ENCODE measurements at regions not wholly inside any gene's neighbourhood (a gene's known extent, or its start where the extent isn't known, plus 50 kb on each side); places are given as distances from the start of the nearest gene placed in this dataset.
"Not testable (repeated sequence)": the region's sequence is repeated elsewhere in the genome, so short reads cannot be mapped to it uniquely, and the experiment has no call there.

DNA sequence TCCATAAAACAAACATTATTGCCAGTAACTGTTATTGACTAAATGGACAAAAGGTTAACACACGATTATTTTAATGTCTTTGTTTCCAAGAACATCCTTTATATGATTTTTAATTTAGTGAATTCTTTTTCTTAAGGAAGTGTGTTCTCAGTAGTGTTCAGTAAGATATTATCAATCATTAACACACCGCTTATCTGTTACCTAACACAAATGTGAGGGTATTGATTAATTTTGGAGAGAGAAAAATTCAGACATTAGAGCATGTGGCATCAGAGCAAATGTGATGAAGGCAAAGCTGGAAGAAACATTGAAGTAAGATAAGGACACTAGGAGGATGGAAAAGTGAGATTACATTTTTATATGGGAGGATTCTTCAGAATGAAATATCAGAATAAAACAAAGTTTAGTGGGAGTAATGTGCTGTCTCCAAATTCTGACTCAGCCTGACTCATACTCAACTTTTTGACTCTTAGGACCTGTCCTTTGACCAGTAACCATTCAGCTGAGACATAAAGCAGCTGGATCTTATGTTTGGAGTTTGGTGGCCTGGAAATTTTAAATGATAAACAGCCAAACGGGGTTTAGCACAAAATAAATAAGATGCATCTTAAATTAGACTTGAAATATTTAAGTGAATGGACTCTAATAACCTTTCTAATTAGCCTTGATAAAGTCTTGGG, 348.6 kb downstream of the CD109 start:
- H3K4me3 ChIP-seq (ENCODE audit: insufficient read length, low read depth): no peak overlapping the region
- TF ChIP-seq SUZ12 (IDR thresholded peaks at IDR 0.05; ENCODE audit: extremely low read depth, insufficient read depth, insufficient read length) (no peak), ZNF274 (IDR thresholded peaks at IDR 0.05; ENCODE audit: low read depth, low read length) (no peak), YY1 (IDR thresholded peaks at IDR 0.05; ENCODE audit: insufficient read depth, insufficient read length) (no peak)
- H3K9ac ChIP-seq (ENCODE audit: insufficient read length, low read depth): no peak overlapping the region
- H3K4me1 ChIP-seq (ENCODE audit: insufficient read depth, insufficient read length): no peaks in the 10 kb centered on the region
- H3K27me3 ChIP-seq (ENCODE audit: insufficient read depth, insufficient read length): no peaks in the 10 kb centered on the region
- H3K9me3 ChIP-seq (ENCODE audit: insufficient read depth, low read length): no peaks in the 10 kb centered on the region
- H3K36me3 ChIP-seq (ENCODE audit: insufficient read depth, insufficient read length, low read length): no peaks in the 10 kb centered on the region
- no peak for DNase-seq (ENCODE audit: low read depth, low spot score)

DNA sequence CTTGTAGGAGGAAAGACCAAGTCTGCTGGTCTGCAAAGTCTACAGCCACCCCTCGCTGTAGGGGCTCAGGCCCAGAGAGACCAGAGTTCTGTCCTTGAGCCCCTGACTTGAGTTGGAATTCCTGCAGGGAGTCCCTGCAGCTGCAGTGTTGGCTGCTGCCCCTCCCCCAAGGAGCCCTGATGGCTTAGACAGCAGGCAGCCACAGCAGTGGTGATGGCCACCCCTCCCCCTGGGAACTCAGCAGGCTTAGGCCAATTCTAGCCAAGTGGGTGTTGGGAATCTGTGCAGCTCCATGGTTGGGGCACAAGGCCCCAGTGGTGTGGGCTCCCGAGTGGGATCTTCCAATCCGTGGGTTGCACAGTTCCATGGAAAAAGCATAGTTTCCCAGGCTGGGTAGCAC, 345.4 kb downstream of the CD109 start:
- Histone ChIP-seq H3K4me3 (ENCODE audit: insufficient read length, low read depth) (no peak overlapping the region), H3K9ac (ENCODE audit: insufficient read length, low read depth) (no peak overlapping the region), H3K9me3 (ENCODE audit: insufficient read depth, low read length) (0 out of 2 replicates have a peak, but pooled peaks cover under 1% of the 10 kb centered on the region), H3K27me3 (ENCODE audit: insufficient read depth, insufficient read length) (no peaks in the 10 kb centered on the region), H3K36me3 (ENCODE audit: insufficient read depth, insufficient read length, low read length) (no peaks in the 10 kb centered on the region), H3K4me1 (ENCODE audit: insufficient read depth, insufficient read length) (no peaks in the 10 kb centered on the region)
- no peak for TF ChIP-seq ZNF274 (IDR thresholded peaks at IDR 0.05; ENCODE audit: low read depth, low read length)
- TF ChIP-seq YY1 (IDR thresholded peaks at IDR 0.05; ENCODE audit: insufficient read depth, insufficient read length): no peak
- no peak for TF ChIP-seq SUZ12 (IDR thresholded peaks at IDR 0.05; ENCODE audit: extremely low read depth, insufficient read depth, insufficient read length)
- no peak for DNase-seq (ENCODE audit: low read depth, low spot score)

DNA sequence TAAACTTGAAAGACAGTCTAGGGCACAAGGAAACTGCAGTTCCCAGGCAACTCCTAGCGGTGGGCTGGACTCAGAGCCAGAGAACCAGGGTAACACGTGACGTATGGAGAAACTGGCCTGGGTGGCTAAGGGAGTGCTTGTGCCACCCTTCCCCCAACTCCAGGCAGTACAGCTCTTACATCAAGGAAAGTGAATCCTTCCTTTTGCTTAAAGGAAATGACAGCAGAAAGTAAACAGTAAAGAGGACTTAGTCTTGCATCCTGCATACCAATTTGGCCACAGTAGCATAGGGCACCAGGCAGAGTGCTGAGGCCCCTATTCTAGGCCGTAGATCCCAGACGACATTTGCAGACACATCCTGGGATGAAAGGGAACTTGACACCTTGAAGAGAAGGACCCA, 322.8 kb downstream of the CD109 start:
- Histone ChIP-seq H3K4me3 (ENCODE audit: insufficient read length, low read depth) (no peak overlapping the region), H3K4me1 (ENCODE audit: insufficient read depth, insufficient read length) (no peaks in the 10 kb centered on the region), H3K36me3 (ENCODE audit: insufficient read depth, insufficient read length, low read length) (no peaks in the 10 kb centered on the region), H3K9ac (ENCODE audit: insufficient read length, low read depth) (no peak overlapping the region), H3K27me3 (ENCODE audit: insufficient read depth, insufficient read length) (no peaks in the 10 kb centered on the region), H3K9me3 (ENCODE audit: insufficient read depth, low read length) (no peaks in the 10 kb centered on the region)
- DNase-seq (ENCODE audit: low read depth, low spot score): no peak
- no peak for TF ChIP-seq ZNF274 (IDR thresholded peaks at IDR 0.05; ENCODE audit: low read depth, low read length)
- TF ChIP-seq SUZ12 (IDR thresholded peaks at IDR 0.05; ENCODE audit: extremely low read depth, insufficient read depth, insufficient read length): no peak
- TF ChIP-seq YY1 (IDR thresholded peaks at IDR 0.05; ENCODE audit: insufficient read depth, insufficient read length): no peak

DNA sequence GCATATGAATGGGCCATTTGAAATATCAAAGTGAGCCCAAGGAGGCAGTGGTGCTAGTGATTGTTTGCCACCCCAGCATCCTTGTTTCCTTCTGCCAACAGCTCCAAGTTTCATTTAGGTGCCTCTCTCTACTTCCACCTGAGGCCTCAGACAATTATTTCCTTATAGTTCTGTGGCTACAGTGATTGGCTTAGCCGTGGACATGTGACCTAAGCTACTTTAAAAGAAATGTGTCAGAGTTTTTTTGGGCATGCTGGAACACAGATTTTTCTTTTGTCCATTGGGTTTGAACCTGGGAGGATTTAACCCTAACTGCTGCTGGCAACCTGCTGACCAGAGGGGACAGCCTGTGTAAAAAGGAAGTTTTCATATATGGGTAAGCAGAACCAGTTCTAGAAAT, 319.4 kb downstream of the CD109 start:
- TF ChIP-seq YY1 (IDR thresholded peaks at IDR 0.05; ENCODE audit: insufficient read depth, insufficient read length) (no peak), SUZ12 (IDR thresholded peaks at IDR 0.05; ENCODE audit: extremely low read depth, insufficient read depth, insufficient read length) (no peak), ZNF274 (IDR thresholded peaks at IDR 0.05; ENCODE audit: low read depth, low read length) (no peak)
- H3K36me3 ChIP-seq (ENCODE audit: insufficient read depth, insufficient read length, low read length): no peaks in the 10 kb centered on the region
- no peak overlapping the region for H3K4me3 ChIP-seq (ENCODE audit: insufficient read length, low read depth)

DNA sequence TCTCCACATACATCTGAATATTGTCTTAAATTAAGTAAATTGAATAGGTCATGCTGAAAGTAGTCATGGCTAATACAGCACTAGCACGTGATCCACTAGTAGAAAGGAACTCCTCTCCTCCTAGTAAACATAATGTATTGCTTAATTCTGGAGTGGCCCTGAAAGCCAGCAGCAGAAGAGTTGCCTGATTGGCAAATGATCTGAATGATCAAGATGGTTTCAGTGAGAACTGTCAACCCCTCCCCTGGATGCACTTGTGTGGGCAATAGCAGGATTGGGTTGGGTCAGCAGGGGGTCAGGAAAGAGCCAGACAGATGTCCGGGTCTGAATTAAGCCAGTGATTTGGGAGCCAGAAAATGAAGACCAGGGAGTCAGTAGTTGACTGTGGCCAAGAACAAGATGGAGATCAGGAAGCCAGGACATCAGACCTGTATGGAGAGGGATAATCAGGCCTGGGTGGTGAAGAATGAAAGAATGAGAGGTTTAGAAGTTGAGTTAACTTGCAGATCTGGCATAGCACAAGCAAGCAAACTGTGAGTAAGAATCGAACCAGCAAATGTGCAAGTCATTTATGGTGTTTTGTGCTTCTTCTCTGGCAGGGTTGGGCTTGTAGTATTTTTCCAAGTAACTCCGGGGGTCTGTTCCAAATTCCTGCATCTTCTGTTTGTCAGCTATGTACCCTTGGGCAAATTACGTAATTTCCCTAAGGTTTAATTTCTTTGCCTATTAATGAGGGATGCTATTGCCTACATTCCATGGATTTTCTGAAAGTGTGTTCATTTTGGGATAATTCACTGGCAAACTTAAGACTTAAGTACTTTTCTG, 304.9 kb downstream of the CD109 start:
- H3K36me3 ChIP-seq (ENCODE audit: insufficient read depth, insufficient read length, low read length): no peaks in the 10 kb centered on the region
- no peak overlapping the region for H3K9ac ChIP-seq (ENCODE audit: insufficient read length, low read depth)
- no peak for DNase-seq (ENCODE audit: low read depth, low spot score)
- no peak overlapping the region for H3K4me3 ChIP-seq (ENCODE audit: insufficient read length, low read depth)
- H3K4me1 ChIP-seq (ENCODE audit: insufficient read depth, insufficient read length): no peaks in the 10 kb centered on the region
- H3K9me3 ChIP-seq (ENCODE audit: insufficient read depth, low read length): no peaks in the 10 kb centered on the region
- TF ChIP-seq ZNF274 (IDR thresholded peaks at IDR 0.05; ENCODE audit: low read depth, low read length) (no peak), SUZ12 (IDR thresholded peaks at IDR 0.05; ENCODE audit: extremely low read depth, insufficient read depth, insufficient read length) (no peak), YY1 (IDR thresholded peaks at IDR 0.05; ENCODE audit: insufficient read depth, insufficient read length) (no peak)
- H3K27me3 ChIP-seq (ENCODE audit: insufficient read depth, insufficient read length): no peaks in the 10 kb centered on the region

More for the DNA sequence above, 319.4 kb downstream of the CD109 start:
- Histone ChIP-seq H3K4me1 (ENCODE audit: insufficient read depth, insufficient read length) (no peaks in the 10 kb centered on the region), H3K9ac (ENCODE audit: insufficient read length, low read depth) (no peak overlapping the region), H3K9me3 (ENCODE audit: insufficient read depth, low read length) (no peaks in the 10 kb centered on the region), H3K27me3 (ENCODE audit: insufficient read depth, insufficient read length) (no peaks in the 10 kb centered on the region)
- DNase-seq (ENCODE audit: low read depth, low spot score): no peak

DNA sequence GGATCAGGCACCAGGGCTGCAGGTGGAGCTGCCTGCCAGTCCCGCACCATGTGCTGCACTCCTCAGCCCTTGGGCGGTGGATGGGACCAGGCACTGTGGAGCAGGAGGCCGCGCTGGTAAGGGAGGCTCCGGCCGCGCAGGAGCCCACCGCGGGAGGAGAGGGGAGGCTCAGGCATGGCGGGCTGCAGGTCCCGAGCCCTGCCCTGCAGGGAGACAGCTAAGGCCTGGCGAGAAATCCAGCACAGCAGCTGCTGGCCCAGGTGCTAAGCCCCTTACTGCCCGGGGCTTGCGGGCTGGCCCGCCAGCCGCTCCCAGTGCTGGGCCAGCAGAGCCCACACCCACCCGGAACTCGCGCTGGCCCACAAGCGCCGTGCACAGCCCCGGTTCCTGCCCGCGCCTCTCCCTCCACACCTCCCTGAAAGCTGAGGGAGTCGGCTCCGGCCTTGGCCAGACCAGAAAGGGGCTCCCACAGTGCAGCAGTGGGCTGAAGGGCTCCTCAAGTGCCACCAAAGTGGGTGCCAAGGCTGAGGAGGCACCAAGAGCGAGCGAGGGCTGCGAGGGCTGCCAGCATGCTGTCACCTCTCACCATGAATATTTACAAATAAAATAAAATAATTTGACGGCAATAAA, 294.7 kb downstream of the CD109 start:
- H3K9me3 ChIP-seq (ENCODE audit: insufficient read depth, low read length); H3K27me3 ChIP-seq (ENCODE audit: insufficient read depth, insufficient read length); H3K4me3 ChIP-seq (ENCODE audit: insufficient read length, low read depth); H3K9ac ChIP-seq (ENCODE audit: insufficient read length, low read depth); H3K36me3 ChIP-seq (ENCODE audit: insufficient read depth, insufficient read length, low read length); DNase-seq (ENCODE audit: low read depth, low spot score); H3K4me1 ChIP-seq (ENCODE audit: insufficient read depth, insufficient read length): not testable (repeated sequence)

DNA sequence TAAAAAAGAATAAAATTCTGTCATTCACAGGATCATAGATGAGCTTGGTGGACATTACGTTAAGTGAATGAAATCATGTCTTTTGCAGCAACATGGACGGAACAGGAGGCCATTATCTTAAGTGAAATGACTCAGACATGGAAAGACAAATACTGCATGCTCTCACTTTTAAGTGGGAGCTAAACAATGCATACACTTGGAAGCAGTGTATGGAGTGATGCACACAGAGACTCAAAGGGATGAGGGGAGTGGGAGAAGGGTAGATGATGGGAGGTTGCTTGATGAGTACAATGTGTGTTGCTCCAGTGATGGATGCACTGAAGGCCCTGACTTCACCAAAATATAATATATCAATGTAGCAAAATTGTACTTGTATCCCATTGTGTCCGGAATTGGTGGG, 293.4 kb downstream of the CD109 start:
- no peak for TF ChIP-seq SUZ12 (IDR thresholded peaks at IDR 0.05; ENCODE audit: extremely low read depth, insufficient read depth, insufficient read length)
- TF ChIP-seq ZNF274 (IDR thresholded peaks at IDR 0.05; ENCODE audit: low read depth, low read length): no peak
- no peak for TF ChIP-seq YY1 (IDR thresholded peaks at IDR 0.05; ENCODE audit: insufficient read depth, insufficient read length)
- H3K9ac ChIP-seq (ENCODE audit: insufficient read length, low read depth): no peak overlapping the region
- H3K4me3 ChIP-seq (ENCODE audit: insufficient read length, low read depth): no peak overlapping the region
- no peaks in the 10 kb centered on the region for H3K4me1 ChIP-seq (ENCODE audit: insufficient read depth, insufficient read length)
- H3K27me3 ChIP-seq (ENCODE audit: insufficient read depth, insufficient read length): no peaks in the 10 kb centered on the region
- no peaks in the 10 kb centered on the region for H3K9me3 ChIP-seq (ENCODE audit: insufficient read depth, low read length)
- DNase-seq (ENCODE audit: low read depth, low spot score): no peak
- H3K36me3 ChIP-seq (ENCODE audit: insufficient read depth, insufficient read length, low read length): no peaks in the 10 kb centered on the region

All from NT2/D1 (cell line).